HEK293 (cell line): ENCODE measurements at regions not wholly inside any gene's neighbourhood (a gene's known extent, or its start where the extent isn't known, plus 50 kb on each side); places are given as distances from the start of the nearest gene placed in this dataset.

Source experiments
- CTCF ChIP-seq: fragments of 450-650 bp; formaldehyde crosslinking; IDR thresholded peaks from 2 replicates; pipeline ENCODE4 v1.5.1; 2016; ENCODE audit warnings: missing biosample characterization, missing genetic modification characterization
- OVOL3 ChIP-seq: fragments of 450-650 bp; formaldehyde crosslinking; IDR thresholded peaks from 2 replicates; pipeline ENCODE4 v1.5.1; 2016; ENCODE audit warnings: missing biosample characterization, missing genetic modification characterization
- ZFP41 ChIP-seq: fragments of 450-650 bp; formaldehyde crosslinking; IDR thresholded peaks from 2 replicates; pipeline ENCODE4 v1.5.1; 2016; ENCODE audit warnings: missing biosample characterization, missing genetic modification characterization, borderline replicate concordance
- ZNF174 ChIP-seq: fragments of 450-650 bp; formaldehyde crosslinking; IDR thresholded peaks from 2 replicates; pipeline ENCODE4 v1.5.0; 2017; ENCODE audit warnings: missing biosample characterization, mild to moderate bottlenecking, missing genetic modification characterization
- ZNF184 ChIP-seq: fragments of 450-650 bp; IDR thresholded peaks from 2 replicates; pipeline ENCODE4 v1.5.1; 2018; ENCODE audit warnings: missing biosample characterization, mild to moderate bottlenecking, missing genetic modification characterization
- ZNF335 ChIP-seq: fragments of 450-650 bp; formaldehyde crosslinking; conservative IDR thresholded peaks from 2 replicates; pipeline ENCODE4 v1.5.1; 2016; ENCODE audit warnings: missing biosample characterization, missing genetic modification characterization
- ZNF692 ChIP-seq: fragments of 450-650 bp; formaldehyde crosslinking; IDR thresholded peaks from 2 replicates; pipeline ENCODE4 v1.5.1; 2016; ENCODE audit warnings: missing biosample characterization, missing genetic modification characterization

GRCh38 chr1:81545734-81546133, 255.0 kb upstream of the ADGRL2 start:
- TF ChIP-seq ZNF335 (tag by site-specific recombination), result no peak
- no peak for TF ChIP-seq OVOL3 (tag by site-specific recombination)
- no peak for TF ChIP-seq ZFP41
- TF ChIP-seq CTCF, result no peak
- no peak for TF ChIP-seq ZNF184
- TF ChIP-seq ZNF692 (tag by site-specific recombination), result no peak
- no peak for TF ChIP-seq ZNF174 (tag by site-specific recombination)
